NCI-H446 treated with DMSO at 0.1 percent for 48 hours (cell line): ENCODE measurements at regions not wholly inside any gene's neighbourhood (a gene's known extent, or its start where the extent isn't known, plus 50 kb on each side); places are given as distances from the start of the nearest gene placed in this dataset.
"Not testable (repeated sequence)": the region's sequence is repeated elsewhere in the genome, so short reads cannot be mapped to it uniquely, and the experiment has no call there.

ENCODE experiments used
- DNase-seq: peaks from one replicate; lab custom pipeline; 2025; lab: John Stamatoyannopoulos, UW

DNA sequence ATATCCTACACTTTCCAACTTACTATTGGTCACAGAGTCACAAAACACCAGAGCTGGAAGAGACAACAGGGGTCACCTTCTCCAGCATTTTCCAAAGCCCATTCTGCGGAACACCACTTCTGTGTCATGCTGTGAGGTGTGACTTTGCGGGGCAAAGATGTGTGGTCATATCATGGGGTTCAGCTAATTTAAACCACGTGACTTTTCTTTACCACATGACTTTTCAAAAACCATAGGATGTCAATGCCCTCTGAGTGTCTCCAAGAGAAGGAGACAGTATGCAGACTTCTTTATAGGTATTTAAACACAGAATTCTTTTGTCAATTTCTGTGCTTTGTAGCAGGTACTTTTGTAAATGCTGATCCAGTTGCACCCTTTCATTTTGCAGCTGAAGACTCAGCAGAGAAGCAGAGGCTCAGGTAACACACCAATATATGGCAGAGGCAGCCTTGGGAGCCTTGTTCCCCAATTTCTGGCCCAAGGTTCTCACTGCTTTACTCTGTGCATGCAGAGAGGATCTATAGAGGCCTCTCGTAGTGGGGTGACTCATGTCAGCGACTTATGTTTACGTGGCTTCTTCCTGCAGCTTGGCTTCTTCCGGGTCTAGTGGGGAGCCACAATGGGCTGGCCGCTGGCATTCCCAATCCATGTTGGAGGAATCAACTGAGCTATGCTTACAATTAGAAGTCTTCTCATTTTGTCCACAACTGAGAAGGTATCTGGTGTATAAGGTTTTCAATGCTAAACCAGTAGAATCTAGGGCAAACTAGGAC, 104.0 kb upstream of the RHOBTB1 start:
- no peak for DNase-seq

GRCh38 chr10:61047081-61047480, 103.1 kb upstream of the RHOBTB1 start:
- DNase-seq, result no peak

DNA sequence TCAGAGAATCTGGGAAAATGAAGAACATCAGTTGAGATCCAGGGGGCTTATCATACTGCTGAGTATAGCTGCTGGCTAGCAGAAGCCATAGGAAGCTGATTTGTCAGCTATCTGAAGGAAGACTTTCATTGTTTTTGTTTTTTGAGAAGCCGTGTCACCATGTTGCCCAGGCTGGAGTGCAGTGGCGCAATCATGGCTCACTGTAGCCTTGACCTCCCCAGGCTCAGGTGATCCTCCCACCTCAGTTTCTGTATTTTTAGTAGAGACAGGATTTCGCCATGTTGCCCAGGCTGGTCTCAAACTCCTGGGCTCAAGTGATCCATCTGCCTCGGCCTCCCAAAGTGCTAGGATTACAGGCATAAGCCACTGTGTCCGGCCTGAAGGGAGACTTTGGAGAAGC, 101.5 kb upstream of the RHOBTB1 start:
- DNase-seq, result not testable (repeated sequence)

GRCh38 chr10:61042533-61042932, 98.5 kb upstream of the RHOBTB1 start:
- DNase-seq, result no peak

DNA sequence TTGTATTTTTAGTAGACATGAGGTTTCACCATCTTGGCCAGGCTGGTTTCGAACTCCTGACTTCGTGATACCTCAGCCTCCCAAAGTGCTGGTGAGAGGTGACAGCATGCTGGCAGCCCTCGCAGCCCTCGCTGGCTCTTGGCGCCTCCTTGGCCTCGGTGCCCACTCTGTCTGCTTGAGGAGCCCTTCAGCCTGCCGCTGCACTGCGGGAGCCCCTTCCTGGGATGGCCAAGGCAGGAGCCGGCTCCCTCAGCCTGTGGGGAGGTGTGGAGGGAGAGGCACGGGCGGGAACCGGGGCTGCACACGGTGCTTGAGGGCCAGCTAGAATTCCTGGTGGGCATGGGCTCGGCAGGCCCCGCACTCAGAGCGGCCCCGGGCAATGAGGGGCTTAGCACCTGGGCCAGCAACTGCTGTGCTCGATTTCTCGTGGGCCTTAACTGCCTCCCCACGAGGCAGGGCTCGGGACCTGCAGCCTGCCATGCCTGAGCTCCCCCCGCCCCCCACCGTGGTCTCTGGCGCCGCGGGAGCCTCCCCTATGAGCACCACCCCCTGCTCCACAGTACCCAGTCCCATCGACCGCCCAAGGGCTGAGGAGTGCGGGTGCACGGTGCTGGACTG, 96.5 kb upstream of the RHOBTB1 start:
- no peak for DNase-seq

GRCh38 chr10:61039868-61040267, 95.9 kb upstream of the RHOBTB1 start:
- DNase-seq, result no peak

DNA sequence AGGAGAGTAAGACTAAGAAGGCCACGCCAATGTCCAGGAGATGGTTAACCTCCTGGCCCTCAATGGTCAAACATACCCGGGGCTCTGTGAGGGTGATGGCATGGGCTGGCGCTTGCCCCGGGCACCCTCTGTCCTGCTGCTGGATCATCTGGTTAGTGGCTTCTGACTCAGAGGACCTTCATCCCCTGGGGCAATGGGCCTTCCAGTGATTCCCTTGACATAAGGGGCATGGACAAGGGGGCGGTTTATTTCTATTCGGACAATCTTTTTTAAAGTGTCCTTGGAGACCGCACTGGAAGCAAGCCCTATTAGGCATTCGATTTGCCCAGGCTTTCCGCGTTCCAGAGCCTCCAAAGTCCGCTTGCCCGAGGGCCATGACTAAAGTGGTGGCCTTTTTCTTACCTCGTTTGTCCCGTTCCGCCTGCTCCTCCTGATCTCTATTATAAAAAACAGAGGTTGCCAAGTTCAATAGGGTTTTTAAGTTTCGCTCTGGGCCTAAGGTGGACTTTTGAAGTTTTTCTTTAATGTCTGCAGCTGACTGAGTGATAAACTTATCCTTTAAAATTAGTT, 93.4 kb upstream of the RHOBTB1 start:
- not testable (repeated sequence) for DNase-seq

DNA sequence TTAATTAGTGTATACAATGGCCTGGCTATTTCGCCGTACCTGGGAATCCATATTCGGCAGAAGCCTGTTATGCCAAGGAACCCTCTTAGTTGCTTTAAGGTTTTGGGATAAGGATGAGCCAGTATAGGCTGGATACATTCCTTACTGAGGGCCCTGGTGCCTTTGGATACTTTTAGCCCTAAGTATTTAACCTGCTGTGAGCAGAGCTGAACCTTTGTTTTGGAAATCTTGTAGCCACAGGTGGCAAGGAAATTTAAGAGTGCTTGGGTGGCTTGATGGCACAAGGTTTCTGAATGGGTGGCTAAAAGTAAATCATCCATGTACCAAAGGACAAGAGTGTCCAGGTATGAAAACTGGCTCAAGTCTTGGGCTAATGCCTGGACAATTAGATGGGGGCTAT, 92.2 kb upstream of the RHOBTB1 start:
- DNase-seq, result not testable (repeated sequence)

DNA sequence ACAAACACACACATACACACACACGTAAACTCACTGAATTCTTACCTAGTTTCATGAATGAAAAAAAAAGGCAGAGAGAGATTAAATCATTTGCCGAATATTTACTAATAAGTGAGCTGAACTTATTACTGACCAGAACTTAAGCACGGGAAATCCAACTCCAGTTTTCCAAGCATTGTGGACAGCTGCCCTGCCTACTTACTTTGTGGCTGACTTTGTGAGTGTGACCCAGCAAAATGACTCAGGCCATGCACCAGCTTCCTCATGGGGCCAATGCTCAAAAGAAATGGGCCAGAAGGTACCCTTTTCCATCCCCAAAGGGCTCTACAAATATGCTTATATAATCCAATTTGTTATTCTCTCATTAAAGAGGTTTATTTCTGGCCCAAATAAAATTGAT, 87.4 kb upstream of the RHOBTB1 start:
- no peak for DNase-seq

DNA sequence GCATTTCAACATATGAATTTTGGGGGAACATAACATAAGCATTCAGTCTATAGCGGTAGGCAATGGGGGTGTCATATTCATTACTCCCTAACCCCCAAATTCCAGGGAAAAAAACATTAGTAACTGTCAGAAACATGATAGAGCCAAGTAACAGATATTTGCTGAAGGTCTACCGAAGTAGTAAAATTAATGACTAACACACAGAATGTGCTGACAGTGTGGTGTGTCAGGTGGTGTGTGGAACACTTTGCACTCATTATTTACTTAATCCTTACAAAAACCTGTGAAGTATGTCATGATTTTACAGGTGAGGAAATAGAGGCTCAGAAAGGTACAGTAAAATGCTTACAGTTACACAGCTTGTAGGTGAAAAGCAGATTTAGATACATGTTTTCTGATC, 85.4 kb upstream of the RHOBTB1 start:
- no peak for DNase-seq

DNA sequence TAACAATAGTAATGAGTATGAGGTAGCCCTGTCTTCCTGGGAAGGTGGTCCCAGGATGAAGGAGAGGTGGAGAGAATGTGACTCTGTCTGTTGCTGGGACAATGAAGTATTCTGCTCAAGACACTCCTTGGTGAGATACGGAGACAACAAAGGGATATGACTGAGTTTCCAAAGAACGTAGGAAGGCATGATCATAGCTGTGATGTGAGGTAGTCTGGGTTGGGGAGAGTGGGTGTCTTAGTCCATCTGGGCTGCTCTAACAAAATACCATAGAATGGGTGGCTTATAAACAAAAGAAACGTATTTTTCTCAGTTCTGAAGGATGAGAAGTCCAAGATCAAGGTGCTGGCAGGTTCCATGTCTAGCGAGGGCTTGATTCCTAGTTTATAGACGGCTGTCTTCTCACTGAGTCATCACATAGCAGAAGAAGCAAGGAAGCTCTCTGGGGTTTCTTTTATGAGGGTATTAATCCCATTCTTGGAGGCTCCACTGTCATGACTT, 84.9 kb upstream of the RHOBTB1 start:
- no peak for DNase-seq

- DNase-seq, result no peak
Observed at GRCh38 chr10:61024856-61025201, 80.8 kb upstream of the RHOBTB1 start.

DNA sequence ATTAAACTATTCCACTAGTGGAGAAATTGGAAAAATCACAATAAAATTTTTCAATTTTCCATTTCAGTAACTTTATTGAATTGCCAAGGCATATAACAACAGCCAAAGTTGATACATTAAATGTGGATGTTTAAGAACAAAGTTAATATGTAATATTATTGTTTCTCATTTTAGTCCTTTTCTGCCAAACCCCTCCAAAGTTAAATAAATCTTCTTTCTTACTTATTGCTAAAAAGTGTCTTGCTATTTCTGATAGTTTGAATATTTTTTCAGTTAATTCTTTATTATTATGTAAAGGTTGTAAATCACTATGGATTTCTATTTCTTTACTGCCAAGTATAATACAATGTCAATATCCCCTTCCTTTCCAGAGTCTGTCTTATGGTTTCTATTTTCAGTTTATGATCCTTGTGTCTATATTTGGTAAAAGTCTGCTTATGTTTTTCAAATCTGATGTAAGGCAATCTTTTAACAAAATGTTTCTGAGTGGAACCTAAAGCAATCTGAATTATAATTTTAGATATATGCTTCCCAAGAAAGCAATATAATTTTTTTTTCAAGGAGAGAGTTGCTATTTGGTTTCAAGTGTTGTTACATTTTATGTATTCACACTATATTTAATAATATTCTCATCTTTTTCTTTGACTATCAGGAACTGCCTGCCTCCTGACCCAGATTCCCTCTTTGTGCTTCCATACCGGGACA, 80.3 kb upstream of the RHOBTB1 start:
- DNase-seq, result peak; percentile 15

- DNase-seq, result no peak
Observed at GRCh38 chr10:61023053-61023452, 79.1 kb upstream of the RHOBTB1 start.

DNA sequence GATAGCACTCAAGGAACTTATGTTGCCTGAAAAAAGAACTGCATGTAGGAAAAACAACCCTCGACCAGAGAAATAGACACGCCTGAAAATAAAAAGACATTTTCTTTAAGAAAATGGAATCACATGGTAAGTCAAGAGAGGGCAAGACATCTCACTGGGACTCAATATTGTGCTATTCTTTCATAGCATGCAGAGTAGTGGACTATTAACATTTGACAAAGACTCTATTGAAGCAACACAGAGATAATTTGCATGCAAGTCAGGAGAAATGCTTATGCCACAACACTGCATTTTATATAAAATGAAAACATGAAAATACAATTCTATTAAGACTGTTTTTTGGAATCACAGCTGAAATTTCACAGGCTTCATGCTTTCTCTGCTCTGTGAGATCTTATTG, 77.9 kb upstream of the RHOBTB1 start:
- DNase-seq, result no peak

DNA sequence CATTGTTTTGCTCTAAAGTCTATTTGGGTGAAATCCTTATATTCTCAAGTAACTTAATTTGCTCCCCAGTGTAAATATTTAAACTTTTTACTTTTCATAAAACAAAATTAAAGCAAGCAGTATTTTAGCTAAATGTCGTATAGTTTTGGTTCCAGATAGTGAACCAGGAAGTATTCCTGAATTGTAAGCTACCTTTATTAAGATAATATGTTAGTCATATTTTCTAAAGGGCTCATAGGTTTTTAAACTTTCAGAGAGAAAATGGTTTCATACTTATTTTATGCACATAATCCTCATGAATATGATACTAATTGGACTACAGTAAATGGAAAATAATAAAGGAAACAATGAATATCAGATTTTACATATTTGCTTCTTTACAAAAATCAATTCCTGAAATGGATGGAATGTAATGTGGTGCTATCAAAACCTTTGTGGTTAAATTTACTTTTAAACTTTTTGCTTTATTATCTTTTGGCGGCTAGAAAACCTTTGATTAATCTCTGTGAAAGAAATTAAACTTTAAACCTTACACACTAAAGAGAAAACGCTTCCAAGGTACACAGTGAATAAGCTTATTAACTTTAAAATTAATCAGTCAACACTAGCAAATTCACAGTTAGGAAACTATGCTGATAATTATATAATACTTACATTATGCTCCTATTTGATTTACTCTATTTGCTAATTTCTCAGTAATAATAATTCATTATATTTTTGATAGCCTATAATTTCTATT, 76.6 kb upstream of the RHOBTB1 start:
- no peak for DNase-seq

- no peak for DNase-seq
Observed at GRCh38 chr10:61018146-61018545, 74.2 kb upstream of the RHOBTB1 start.

- DNase-seq, result no peak
Observed at GRCh38 chr10:61016630-61017029, 72.6 kb upstream of the RHOBTB1 start.

DNA sequence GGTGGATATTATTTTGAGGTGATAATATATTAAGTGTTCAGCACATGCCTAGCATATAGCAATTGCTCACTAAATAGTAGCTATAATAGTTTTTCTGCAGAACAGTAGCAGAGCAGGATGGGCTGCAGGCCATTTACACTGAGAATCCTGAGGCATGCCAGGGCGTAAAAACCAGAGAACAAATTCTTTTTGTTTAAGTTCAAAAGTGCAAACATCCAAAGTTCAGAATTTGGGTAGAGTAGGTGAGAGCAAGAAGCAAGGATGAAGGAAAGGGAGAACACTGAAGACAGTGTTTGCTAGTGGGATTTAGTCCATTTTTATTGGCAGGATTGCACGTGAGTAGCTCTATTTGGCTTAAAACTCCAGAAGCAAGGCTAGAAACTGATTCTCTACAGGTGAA, 72.0 kb upstream of the RHOBTB1 start:
- DNase-seq, result no peak

GRCh38 chr10:61010863-61011262, 66.9 kb upstream of the RHOBTB1 start:
- no peak for DNase-seq

- DNase-seq, result not testable (repeated sequence)
Observed at GRCh38 chr10:61003069-61003468, 59.1 kb upstream of the RHOBTB1 start.

DNA sequence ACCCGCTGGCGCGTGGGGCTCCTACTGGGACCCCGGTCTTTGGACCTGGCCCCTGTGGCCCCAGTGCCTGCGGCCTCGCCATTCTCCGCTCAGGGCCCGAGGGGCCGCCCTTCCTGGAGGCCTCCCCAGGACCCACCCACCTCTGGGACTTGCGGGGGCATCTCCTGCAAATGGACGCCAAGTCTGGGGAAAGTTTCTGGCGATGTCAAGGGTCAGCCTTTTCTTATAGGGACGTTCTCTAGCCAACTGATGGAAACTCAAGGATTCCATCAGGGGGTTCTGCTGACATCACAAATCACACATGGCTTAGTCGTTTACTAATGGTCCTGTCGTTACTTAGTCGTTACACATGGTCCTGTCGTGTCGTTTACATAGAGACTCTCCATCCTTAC, 57.7 kb upstream of the RHOBTB1 start:
- no peak for DNase-seq
